B cell (primary cell): ENCODE measurements at regions not wholly inside any gene's neighbourhood (a gene's known extent, or its start where the extent isn't known, plus 50 kb on each side); places are given as distances from the start of the nearest gene placed in this dataset.
"Not testable (repeated sequence)": the region's sequence is repeated elsewhere in the genome, so short reads cannot be mapped to it uniquely, and the experiment has no call there.

Source experiments
- ATAC-seq: fragments of 200-7000 bp; cut with Tn5 transposase; one replicate; pipeline ENCODE4 v1.10.0; 2021; ENCODE audit warnings: low read depth, mild to moderate bottlenecking, moderate number of reproducible peaks, moderate library complexity
- CTCF ChIA-PET: fragments of 350-600 bp; sonication (Branson Sonifier 250); formaldehyde crosslinking; loops from one replicate; lab custom pipeline; 2021; ENCODE audit warnings: antibody characterized with exemption, inconsistent platforms; lab: Charles Lee
- POLR2A ChIA-PET: fragments of 350-600 bp; sonication (Branson Sonifier 250); formaldehyde crosslinking; loops from one replicate; lab custom pipeline; 2021; ENCODE audit warnings: antibody characterized with exemption; lab: Charles Lee
- DNase-seq: peaks from one replicate; pipeline ENCODE4 v3.0.0; 2013
- H2AFZ ChIP-seq: 2 replicates; pipeline ENCODE4 v1.6.1; 2012; ENCODE audit warnings: mild to moderate bottlenecking, low read depth, low read length; ENCODE audit not compliant: insufficient read depth, poor library complexity, severe bottlenecking
- H3K27ac ChIP-seq, 2 donors: 1 replicate in 1 of 2; 2 replicates in 1 of 2; pipeline ENCODE4 v1.5.1; 2012 to 2013; ENCODE audit warnings: low read length in 2 of 2, mild to moderate bottlenecking in 2 of 2, moderate library complexity in 1 of 2
- H3K27me3 ChIP-seq, 4 experiments: fragments of 200-600 bp in 1 of 4; sonication (generic) in 1 of 4; replicated peaks in 1 of 4; 1 replicate in 2 of 4; 2 replicates in 2 of 4; pipeline versions ENCODE4 v1.6.1 to v1.7.0; 2013 to 2016; ENCODE audit warnings: low read length in 3 of 4, mild to moderate bottlenecking in 2 of 4, mixed read lengths in 1 of 4, moderate library complexity in 1 of 4; ENCODE audit not compliant: insufficient read depth in 4 of 4, control insufficient read depth in 3 of 4; ENCODE audit errors: control extremely low read depth in 1 of 4
- H3K36me3 ChIP-seq, 2 experiments: replicated peaks in 1 of 2; 1 replicate in 1 of 2; 2 replicates in 1 of 2; pipeline versions ENCODE4 v1.6.1 to v1.7.1; 2013; ENCODE audit warnings: low read length in 1 of 2; ENCODE audit not compliant: insufficient read depth in 2 of 2, control insufficient read depth in 1 of 2; ENCODE audit errors: control extremely low read depth in 1 of 2, extremely low read depth in 1 of 2
- H3K4me1 ChIP-seq, 2 donors: fragments of 200-600 bp in 1 of 2; sonication (generic) in 1 of 2; 1 replicate in 1 of 2; 2 replicates in 1 of 2; pipeline versions ENCODE4 v1.5.1 to v1.6.1; 2013 to 2017; ENCODE audit warnings: low read length in 2 of 2; ENCODE audit not compliant: control insufficient read depth in 2 of 2, insufficient read depth in 2 of 2
- H3K4me2 ChIP-seq: replicated peaks from 2 replicates; pipeline ENCODE3; 2012; ENCODE audit warnings: mild to moderate bottlenecking, low read depth, low read length; ENCODE audit not compliant: poor library complexity, severe bottlenecking
- H3K4me3 ChIP-seq, 5 experiments: fragments of 200-600 bp in 1 of 5; sonication (generic) in 1 of 5; 1 replicate in 3 of 5; 2 replicates in 2 of 5; pipeline versions ENCODE4 v1.5.1 to v1.7.0; 2011 to 2016; ENCODE audit warnings: low read length in 4 of 5, mild to moderate bottlenecking in 4 of 5, low read depth in 2 of 5, control low read depth in 1 of 5, moderate library complexity in 1 of 5; ENCODE audit not compliant: insufficient read depth in 1 of 5; ENCODE audit errors: control extremely low read depth in 1 of 5, extremely low read depth in 1 of 5
- H3K79me2 ChIP-seq: fragments of 200-600 bp; sonication (generic); one replicate; pipeline ENCODE4 v1.6.0; 2016; ENCODE audit warnings: low read length; ENCODE audit not compliant: control insufficient read depth, insufficient read depth
- H3K9ac ChIP-seq: fragments of 200-600 bp; sonication (generic); 2 replicates; pipeline ENCODE4 v1.6.1; 2017; ENCODE audit warnings: mild to moderate bottlenecking, low read length, moderate library complexity
- H3K9me3 ChIP-seq, 3 donors: one replicate each; pipeline versions ENCODE4 v1.6.1 to v1.7.1; 2013; ENCODE audit warnings: low read length in 2 of 3; ENCODE audit not compliant: control insufficient read depth in 2 of 3, insufficient read depth in 1 of 3; ENCODE audit errors: control extremely low read depth in 1 of 3
- H4K20me1 ChIP-seq: 2 replicates; pipeline ENCODE4 v1.6.0; 2012; ENCODE audit warnings: mild to moderate bottlenecking, low read length; ENCODE audit not compliant: insufficient read depth, control insufficient read depth, poor library complexity, severe bottlenecking
- H3K27ac Mint-ChIP-seq: one replicate; pipeline ENCODE4 v1.8.0; 2021; ENCODE audit warnings: mixed read lengths
- H3K27me3 Mint-ChIP-seq: one replicate; pipeline ENCODE4 v1.8.0; 2021; ENCODE audit warnings: mixed read lengths
- H3K4me1 Mint-ChIP-seq: one replicate; pipeline ENCODE4 v1.8.0; 2021; ENCODE audit warnings: mixed read lengths
- H3K4me3 Mint-ChIP-seq: one replicate; pipeline ENCODE4 v1.8.0; 2021; ENCODE audit warnings: mixed read lengths
- H3K9me3 Mint-ChIP-seq: one replicate; pipeline ENCODE4 v1.8.0; 2022; ENCODE audit warnings: mixed read lengths; ENCODE audit not compliant: insufficient read depth
- CTCF ChIP-seq: fragments of 200-600 bp; IDR thresholded peaks from one replicate; pipeline ENCODE4 v1.8.0; 2022; ENCODE audit warnings: antibody characterized with exemption, mild to moderate bottlenecking
- EZH2 ChIP-seq: IDR thresholded peaks from 2 replicates; pipeline ENCODE4 v1.6.1; 2012; ENCODE audit warnings: borderline replicate concordance, low read depth, mild to moderate bottlenecking, moderate library complexity, low read length; ENCODE audit not compliant: insufficient read depth, poor library complexity, severe bottlenecking
- WGBS: methylation state at CpG from one replicate; pipeline ENCODE4 v1.1.5; 2013; ENCODE audit warnings: missing lambda C conversion rate; ENCODE audit not compliant: insufficient coverage; 5-methylcytosine and 5-hydroxymethylcytosine counted together
- intact Hi-C: fragments of 100-400 bp; cut with micrococcal nuclease; formaldehyde crosslinking; loops from one replicate; pipeline ENCODE4 v1.10.0; 2022

DNA sequence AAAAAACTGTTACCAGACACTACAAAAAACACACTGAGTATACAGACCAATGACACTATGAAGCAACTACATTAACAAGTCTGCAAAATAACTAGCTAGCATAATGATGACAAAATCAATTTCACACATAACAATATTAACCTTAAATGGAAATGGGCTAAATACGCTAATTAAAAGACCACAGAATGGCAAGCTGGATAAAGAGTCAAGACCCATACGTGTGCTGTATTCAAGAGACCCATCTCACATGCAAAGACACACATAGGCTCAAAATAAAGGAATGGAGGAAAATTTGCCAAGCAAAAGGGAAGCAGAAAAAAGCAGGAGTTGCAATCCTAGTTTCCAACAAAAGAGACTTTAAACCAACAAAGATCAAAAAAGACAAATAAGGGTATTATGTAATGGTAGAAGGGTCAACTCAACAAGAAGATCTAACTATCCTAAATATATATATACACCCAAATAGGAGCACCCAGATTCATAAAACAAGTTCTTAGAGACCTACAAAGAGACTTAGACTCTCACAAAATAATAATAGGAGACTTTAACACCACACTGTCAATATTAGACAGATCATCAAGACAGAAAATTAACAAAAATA, 158.6 kb downstream of the ALDH8A1 start:
- ATAC-seq, H3K36me3 ChIP-seq, H3K79me2 ChIP-seq, H3K4me2 ChIP-seq, H3K4me1 ChIP-seq, H3K27ac ChIP-seq, H3K4me1 Mint-ChIP-seq, CTCF ChIA-PET, H4K20me1 ChIP-seq, POLR2A ChIA-PET, DNase-seq, H3K4me3 ChIP-seq, H3K27ac Mint-ChIP-seq, H3K27me3 ChIP-seq, H3K9ac ChIP-seq, H3K4me3 Mint-ChIP-seq, intact Hi-C loops, H2AFZ ChIP-seq: not testable (repeated sequence)
- no CpG with 5 or more reads among the region's 2 CpGs for WGBS
- H3K9me3 ChIP-seq: peaks cover 0 to 12% (median 11%) of the 10 kb centered on the region in 3 donors
- peaks cover 14% of the 10 kb centered on the region for H3K9me3 Mint-ChIP-seq
- peaks cover 11% of the 10 kb centered on the region for H3K27me3 Mint-ChIP-seq

GRCh38 chr6:134787261-134787877, 162.5 kb downstream of the ALDH8A1 start:
- DNase-seq (no peak), ATAC-seq (no peak)
- no peaks in the 10 kb centered on the region for H3K4me1 Mint-ChIP-seq
- Histone ChIP-seq H4K20me1 (no peaks in the 10 kb centered on the region), H3K27ac (no peak overlapping the region), H3K4me2 (no peak overlapping the region), H2AFZ (no peak overlapping the region), H3K9ac (no peak overlapping the region), H3K79me2 (no peaks in the 10 kb centered on the region), H3K27me3 (peaks cover 0 to 7% (median 0%) of the 10 kb centered on the region in 4 experiments), H3K4me3 (no peak overlapping the region), H3K36me3 (no peaks in the 10 kb centered on the region), H3K4me1 (no peaks in the 10 kb centered on the region), H3K9me3 (peaks cover 0 to 12% (median 11%) of the 10 kb centered on the region in 3 donors)
- 100% methylated on average over 2 of the region's 6 CpGs for WGBS
- no peak overlapping the region for H3K4me3 Mint-ChIP-seq
- H3K27me3 Mint-ChIP-seq: peaks cover 8% of the 10 kb centered on the region
- intact Hi-C loops: no loop called here
- TF ChIP-seq CTCF: no peak
- no peak for TF ChIP-seq EZH2
- ChIA-PET POLR2A (no interaction called here), CTCF (interaction anchor here (0.6 to 1.0 kb wide), 2 partner anchors 9 to 153 kb away, joined by 3 read pairs; no protein-coding TSS in a partner anchor)
- peaks cover 14% of the 10 kb centered on the region for H3K9me3 Mint-ChIP-seq
- H3K27ac Mint-ChIP-seq: no peak overlapping the region
